HG03039 (cell line): ENCODE measurements at regions not wholly inside any gene's neighbourhood (a gene's known extent, or its start where the extent isn't known, plus 50 kb on each side); places are given as distances from the start of the nearest gene placed in this dataset.

ENCODE experiments used
- ATAC-seq: cut with Tn5 transposase; IDR thresholded peaks from one replicate; pipeline ENCODE4 v1.9.1; 2021; ENCODE audit warnings: mild to moderate bottlenecking, moderate library complexity; ENCODE audit not compliant: unreplicated experiment

DNA sequence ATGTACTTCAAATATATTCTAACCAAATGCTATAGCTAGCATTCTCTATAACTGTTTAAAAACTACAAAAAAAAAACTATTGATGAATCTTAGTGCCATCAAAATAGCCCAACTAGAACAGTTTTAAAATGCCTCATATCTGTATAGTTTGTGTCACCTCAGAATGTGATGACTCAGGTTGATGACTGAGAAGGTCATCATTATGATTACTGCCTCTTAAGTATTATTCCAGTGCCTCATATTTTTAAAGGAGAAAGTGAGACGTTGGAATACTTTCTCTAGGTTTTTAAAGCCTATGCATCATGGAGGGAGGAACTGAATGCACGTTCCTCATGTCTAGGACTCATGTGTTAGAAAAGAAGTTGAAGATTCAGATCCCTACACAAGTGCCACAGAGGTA is 88.2 kb downstream of the TMA16 start:
- ATAC-seq = no peak

DNA sequence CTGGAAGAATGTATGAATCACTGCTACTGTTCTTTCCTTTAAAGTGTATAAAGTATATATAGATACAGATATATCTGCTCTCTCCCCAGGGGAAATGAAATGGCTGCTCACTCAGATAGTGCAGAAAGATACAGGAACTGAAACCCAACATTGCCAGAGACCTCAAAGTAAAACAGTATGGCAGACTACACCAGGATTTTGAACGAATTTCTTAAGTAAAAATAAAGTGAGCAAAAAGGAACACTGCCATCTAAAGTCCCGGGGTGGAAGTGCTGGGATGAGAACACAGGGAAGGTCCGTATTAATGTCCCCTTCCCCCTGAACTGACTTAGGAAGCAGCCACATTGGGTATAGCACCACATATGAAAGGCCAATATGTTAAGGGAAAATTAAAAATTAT is 93.4 kb downstream of the TMA16 start:
- ATAC-seq = peak; percentile 59

- no peak for ATAC-seq
Measured at GRCh38 chr4:163588532-163588931, 94.0 kb downstream of the TMA16 start.

- no peak for ATAC-seq
Measured at GRCh38 chr4:163590103-163590502, 95.6 kb downstream of the TMA16 start.

GRCh38 chr4:163590619-163591264 is 96.3 kb downstream of the TMA16 start:
- no peak for ATAC-seq

DNA sequence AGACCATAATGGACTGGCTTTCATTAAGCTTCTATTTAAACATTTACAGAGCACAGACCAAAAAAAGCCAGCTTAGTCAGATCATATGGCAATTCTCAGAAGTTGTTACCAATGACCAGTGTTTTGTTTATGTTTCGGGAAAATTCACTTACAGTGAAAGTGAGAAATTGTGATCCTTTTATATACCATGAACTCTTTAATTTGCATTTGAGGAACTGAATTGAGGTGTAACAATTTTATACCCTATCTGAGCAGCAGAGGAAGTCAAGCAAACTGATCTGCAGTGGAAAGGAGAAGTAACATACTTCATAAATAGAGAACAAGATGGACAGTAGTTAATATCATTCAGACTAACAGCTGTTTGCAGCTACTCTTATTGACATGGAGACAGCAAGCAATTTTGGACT is 97.1 kb downstream of the TMA16 start:
- ATAC-seq = peak; percentile 71

GRCh38 chr4:163592212-163592611 is 97.7 kb downstream of the TMA16 start:
- no peak for ATAC-seq

GRCh38 chr4:163595580-163595979 is 101.1 kb downstream of the TMA16 start:
- no peak for ATAC-seq

- ATAC-seq = no peak
Measured at GRCh38 chr4:163598028-163598427, 103.5 kb downstream of the TMA16 start.

DNA sequence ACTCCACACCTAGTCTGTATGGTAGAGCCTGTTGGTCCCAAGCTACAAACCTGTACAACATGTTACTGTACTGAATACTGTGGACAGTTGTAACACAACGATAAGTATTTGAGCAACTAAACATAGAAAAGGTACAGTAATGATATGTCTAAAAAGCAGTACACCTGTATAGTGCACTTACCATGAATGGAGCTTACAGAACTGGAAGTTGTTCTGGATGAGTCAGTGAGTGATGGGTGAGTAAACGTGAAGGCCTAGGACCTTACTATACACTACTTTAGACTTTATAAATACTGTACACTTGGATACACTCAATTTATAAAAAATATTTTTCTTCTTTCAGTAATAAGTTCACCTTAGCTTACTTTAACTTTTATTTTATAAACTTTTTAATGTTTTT is 104.0 kb downstream of the TMA16 start:
- ATAC-seq = no peak

DNA sequence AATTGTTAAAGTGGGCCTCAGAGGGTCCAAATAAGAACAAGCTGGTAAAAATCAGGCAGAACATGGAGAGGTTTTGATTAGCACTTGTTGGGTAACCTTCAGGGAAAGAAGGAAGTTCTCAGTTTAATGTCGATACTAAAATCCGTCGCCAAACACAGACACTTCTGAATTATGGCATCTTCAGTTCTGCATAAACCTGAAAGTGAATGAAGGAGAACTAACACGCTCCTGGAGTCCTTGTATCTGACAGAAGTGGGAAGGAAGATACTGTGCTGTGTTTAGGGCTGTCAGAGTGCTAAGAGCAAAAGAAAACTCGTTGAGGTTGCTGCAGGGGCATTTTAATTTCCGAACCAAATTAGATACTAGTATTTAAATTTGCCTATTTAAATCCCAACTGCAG is 106.2 kb downstream of the TMA16 start:
- ATAC-seq = peak; percentile 49

GRCh38 chr4:163603257-163603656 is 108.8 kb downstream of the TMA16 start:
- no peak for ATAC-seq

- no peak for ATAC-seq
Measured at GRCh38 chr4:163606896-163607691, 112.6 kb downstream of the TMA16 start.

GRCh38 chr4:163609019-163609418 is 114.5 kb downstream of the TMA16 start:
- ATAC-seq = no peak

- ATAC-seq = no peak
Measured at GRCh38 chr4:163610648-163611047, 116.2 kb downstream of the TMA16 start.

DNA sequence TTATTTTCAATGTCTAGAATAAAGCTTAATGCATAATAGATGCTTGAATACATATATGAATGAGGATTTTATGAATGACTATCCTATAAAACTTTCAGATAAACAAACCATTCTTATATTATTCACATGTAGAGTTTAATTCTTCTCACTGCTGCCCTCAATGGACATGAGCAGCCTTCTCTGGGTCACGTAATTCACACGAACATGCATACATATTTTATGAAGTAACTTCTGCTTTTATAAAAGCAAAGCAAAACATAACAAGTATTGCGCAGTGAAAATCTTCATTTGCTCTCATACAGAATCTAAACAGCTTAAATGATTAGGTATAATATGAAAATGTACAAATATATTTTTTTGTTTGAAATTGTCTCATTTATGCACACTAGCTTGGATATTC is 116.7 kb downstream of the TMA16 start:
- ATAC-seq = no peak

DNA sequence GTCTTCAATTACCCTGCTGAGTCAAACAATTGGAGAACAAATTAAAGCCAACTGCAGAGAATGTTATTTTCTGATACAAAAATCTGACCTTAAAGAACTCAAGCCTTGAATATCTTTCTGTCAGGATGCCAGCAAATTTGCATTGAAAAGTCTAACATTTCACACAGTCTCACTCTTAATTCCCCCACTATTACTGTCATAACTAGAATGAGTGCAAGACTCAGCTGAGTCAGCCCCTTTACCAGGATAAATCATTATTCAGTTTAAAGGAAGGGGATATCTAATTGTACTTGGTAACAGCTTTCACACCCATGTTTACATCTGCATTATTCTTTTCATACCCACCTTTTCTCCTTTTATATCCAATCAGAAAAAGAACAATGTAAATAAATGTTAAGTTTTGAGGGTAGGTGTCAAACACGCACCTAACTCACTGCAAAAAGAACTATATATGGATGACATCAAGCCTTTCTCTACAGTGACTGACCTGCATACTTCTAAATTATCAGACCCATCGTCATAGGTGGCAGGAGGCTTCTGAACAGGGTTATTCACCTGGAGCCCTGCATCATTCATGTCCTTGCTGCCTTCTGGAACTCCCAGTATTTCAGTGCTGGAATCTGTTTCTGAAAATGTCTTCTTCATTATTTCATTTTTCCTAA is 117.4 kb downstream of the TMA16 start:
- peak; percentile 70 for ATAC-seq

DNA sequence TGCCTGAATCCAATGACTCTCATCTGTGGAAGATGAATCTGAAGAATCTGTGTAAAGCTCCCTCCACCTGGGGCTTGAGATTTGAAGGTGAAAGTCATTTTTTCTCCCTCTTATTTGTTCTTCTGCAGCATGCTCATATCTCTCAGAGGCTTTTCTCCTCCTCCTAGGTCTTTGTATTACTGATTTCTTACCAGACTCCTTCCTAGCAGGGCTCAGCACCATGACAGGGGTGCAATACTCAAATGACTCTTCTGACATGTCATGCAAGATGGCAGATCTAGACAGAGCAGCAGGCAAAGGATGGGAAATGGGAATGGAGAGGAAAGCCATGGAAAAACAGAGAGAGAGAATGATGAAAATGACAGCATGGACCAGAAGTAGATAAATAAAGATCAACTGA is 118.3 kb downstream of the TMA16 start:
- ATAC-seq = no peak

GRCh38 chr4:163613383-163613782 is 118.9 kb downstream of the TMA16 start:
- ATAC-seq = no peak

DNA sequence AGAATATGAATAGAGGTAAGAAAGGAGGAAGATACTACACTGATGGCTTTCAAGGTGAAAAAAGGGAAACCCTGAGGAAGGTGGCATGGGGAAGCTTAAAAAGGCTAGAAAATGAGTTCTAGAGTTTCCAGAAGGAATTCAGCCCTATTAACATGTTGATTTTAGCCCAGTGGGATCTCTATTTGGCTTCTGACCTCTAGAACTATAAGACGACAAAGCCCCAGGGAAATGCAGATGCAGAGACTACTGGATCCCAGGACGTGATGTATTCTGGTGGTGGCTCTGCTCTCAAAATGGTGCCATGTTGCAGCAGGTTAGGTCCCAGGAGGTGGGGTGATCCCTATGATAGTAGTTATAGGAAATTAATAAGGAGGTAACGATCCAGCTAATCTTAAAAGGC is 120.4 kb downstream of the TMA16 start:
- no peak for ATAC-seq

GRCh38 chr4:163618845-163619244 is 124.4 kb downstream of the TMA16 start:
- no peak for ATAC-seq

GRCh38 chr4:163620738-163621137 is 126.2 kb downstream of the TMA16 start:
- no peak for ATAC-seq
